ENCODE measurements at regions not wholly inside any gene's neighbourhood (a gene's known extent, or its start where the extent isn't known, plus 50 kb on each side); places are given as distances from the start of the nearest gene placed in this dataset.

- no peak for DNase-seq
Measured at GRCh38 chr7:84372155-84372621, 177.6 kb upstream of the SEMA3A start.

GRCh38 chr7:84370114-84370513 is 175.5 kb upstream of the SEMA3A start:
- DNase-seq: no peak

- no peak for DNase-seq
Measured at GRCh38 chr7:84368122-84368521, 173.5 kb upstream of the SEMA3A start.

GRCh38 chr7:84364708-84365107 is 170.1 kb upstream of the SEMA3A start:
- DNase-seq: no peak

- no peak for DNase-seq
Measured at GRCh38 chr7:84363741-84364140, 169.2 kb upstream of the SEMA3A start.

- DNase-seq: no peak
Measured at GRCh38 chr7:84362828-84363227, 168.2 kb upstream of the SEMA3A start.

- no peak for DNase-seq
Measured at GRCh38 chr7:84362360-84362759, 167.8 kb upstream of the SEMA3A start.

- DNase-seq: no peak
Measured at GRCh38 chr7:84354866-84355265, 160.3 kb upstream of the SEMA3A start.

- no peak for DNase-seq
Measured at GRCh38 chr7:84354030-84354429, 159.4 kb upstream of the SEMA3A start.

- no peak for DNase-seq
Measured at GRCh38 chr7:84339306-84339705, 144.7 kb upstream of the SEMA3A start.

- no peak for DNase-seq
Measured at GRCh38 chr7:84337429-84337828, 142.8 kb upstream of the SEMA3A start.

GRCh38 chr7:84336766-84337165 is 142.2 kb upstream of the SEMA3A start:
- no peak for DNase-seq

GRCh38 chr7:84336303-84336702 is 141.7 kb upstream of the SEMA3A start:
- DNase-seq: no peak

GRCh38 chr7:84331616-84332015 is 137.0 kb upstream of the SEMA3A start:
- DNase-seq: no peak

- DNase-seq: no peak
Measured at GRCh38 chr7:84328571-84328970, 134.0 kb upstream of the SEMA3A start.

- DNase-seq: no peak
Measured at GRCh38 chr7:84324136-84324630, 129.6 kb upstream of the SEMA3A start.

GRCh38 chr7:84317536-84317935 is 122.9 kb upstream of the SEMA3A start:
- DNase-seq: no peak

GRCh38 chr7:84314263-84314662 is 119.7 kb upstream of the SEMA3A start:
- no peak for DNase-seq

GRCh38 chr7:84304407-84304806 is 109.8 kb upstream of the SEMA3A start:
- no peak for DNase-seq

GRCh38 chr7:84302949-84303348 is 108.4 kb upstream of the SEMA3A start:
- no peak for DNase-seq

GRCh38 chr7:84297616-84298015 is 103.0 kb upstream of the SEMA3A start:
- no peak for DNase-seq

GRCh38 chr7:84294847-84295455 is 100.4 kb upstream of the SEMA3A start:
- DNase-seq: no peak

- DNase-seq: no peak
Measured at GRCh38 chr7:84294391-84294790, 99.8 kb upstream of the SEMA3A start.

GRCh38 chr7:84291756-84292155 is 97.2 kb upstream of the SEMA3A start:
- DNase-seq: no peak

GRCh38 chr7:84283798-84284197 is 89.2 kb upstream of the SEMA3A start:
- no peak for DNase-seq

Measured in activated effector memory CD4-positive, alpha-beta T cell treated with anti-CD3 and anti-CD28 coated beads, Interleukin-2, amount 50 U/mL, for 16 hours (primary cell).